Keratinocyte (primary cell): ENCODE measurements at regions not wholly inside any gene's neighbourhood (a gene's known extent, or its start where the extent isn't known, plus 50 kb on each side); places are given as distances from the start of the nearest gene placed in this dataset.

Source experiments
- EZH2 ChIP-seq: IDR thresholded peaks from one replicate; pipeline ENCODE4 v1.6.1; 2012; ENCODE audit warnings: inconsistent platforms, mild to moderate bottlenecking, low read length, moderate library complexity
- TF ChIP-seq, protein P1 (sequence below), 3 experiments: IDR thresholded peaks in 1 of 3; conservative IDR thresholded peaks in 1 of 3; optimal IDR thresholded peaks in 1 of 3; 2 replicates in 2 of 3; 3 replicates in 1 of 3; pipeline versions ENCODE3 to v1.5.1; 2011; ENCODE audit warnings: low read length in 3 of 3, mild to moderate bottlenecking in 3 of 3, moderate library complexity in 2 of 3, control low read depth in 1 of 3, inconsistent platforms in 1 of 3; ENCODE audit not compliant: insufficient read depth in 2 of 3; ENCODE audit errors: extremely low read depth in 1 of 3

DNA sequence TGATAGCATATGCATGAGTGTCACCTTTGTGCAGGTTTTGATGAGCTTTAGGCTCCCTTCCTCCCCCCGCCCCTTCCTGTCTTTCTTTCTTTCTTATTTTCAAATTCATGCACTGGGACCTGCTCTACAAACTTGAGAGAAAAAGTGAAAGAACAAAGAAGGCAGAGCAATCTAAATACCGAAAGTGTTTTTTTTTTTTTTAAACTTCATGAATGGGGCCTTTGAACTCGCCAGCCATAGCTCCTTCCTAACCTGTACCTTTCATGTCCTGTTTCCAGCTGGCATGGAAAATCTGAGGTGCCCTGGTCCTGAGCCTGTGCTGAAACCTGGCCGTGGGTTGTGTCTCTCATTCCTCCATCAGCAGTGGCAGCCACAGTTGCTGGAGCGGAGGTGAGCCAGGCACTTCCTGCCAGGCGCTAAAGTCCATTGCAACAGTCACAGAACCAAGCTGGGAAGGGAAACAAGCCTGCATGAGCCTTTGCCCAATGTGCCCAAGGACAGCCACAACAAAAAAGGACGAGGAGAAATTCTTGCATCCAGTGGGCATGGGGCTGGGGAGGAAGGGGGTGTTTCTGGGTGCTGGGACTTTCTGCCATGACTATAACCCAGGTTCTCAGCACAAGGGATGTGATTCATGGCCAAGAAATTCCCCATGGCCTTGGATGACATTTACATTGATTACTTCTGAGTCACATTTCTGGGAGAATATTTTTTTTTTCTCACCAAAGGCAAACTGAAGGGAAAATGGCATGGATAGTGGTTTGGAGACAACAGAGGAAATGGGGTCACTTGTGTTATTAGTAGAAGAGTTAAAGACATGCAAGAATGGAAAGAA is 102.7 kb downstream of the TMEM30B start:
- TF ChIP-seq, protein P1, sequence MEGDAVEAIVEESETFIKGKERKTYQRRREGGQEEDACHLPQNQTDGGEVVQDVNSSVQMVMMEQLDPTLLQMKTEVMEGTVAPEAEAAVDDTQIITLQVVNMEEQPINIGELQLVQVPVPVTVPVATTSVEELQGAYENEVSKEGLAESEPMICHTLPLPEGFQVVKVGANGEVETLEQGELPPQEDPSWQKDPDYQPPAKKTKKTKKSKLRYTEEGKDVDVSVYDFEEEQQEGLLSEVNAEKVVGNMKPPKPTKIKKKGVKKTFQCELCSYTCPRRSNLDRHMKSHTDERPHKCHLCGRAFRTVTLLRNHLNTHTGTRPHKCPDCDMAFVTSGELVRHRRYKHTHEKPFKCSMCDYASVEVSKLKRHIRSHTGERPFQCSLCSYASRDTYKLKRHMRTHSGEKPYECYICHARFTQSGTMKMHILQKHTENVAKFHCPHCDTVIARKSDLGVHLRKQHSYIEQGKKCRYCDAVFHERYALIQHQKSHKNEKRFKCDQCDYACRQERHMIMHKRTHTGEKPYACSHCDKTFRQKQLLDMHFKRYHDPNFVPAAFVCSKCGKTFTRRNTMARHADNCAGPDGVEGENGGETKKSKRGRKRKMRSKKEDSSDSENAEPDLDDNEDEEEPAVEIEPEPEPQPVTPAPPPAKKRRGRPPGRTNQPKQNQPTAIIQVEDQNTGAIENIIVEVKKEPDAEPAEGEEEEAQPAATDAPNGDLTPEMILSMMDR (optimal IDR thresholded peaks at IDR 0.05 in 1 of 3, IDR thresholded peaks at IDR 0.05 in 1 of 3, conservative IDR thresholded peaks at IDR 0.05 in 1 of 3; ENCODE audit: extremely low read depth in 1 of 3, insufficient read depth in 2 of 3, low read length in 3 of 3) = no peak
- no peak for TF ChIP-seq EZH2
